GM21381 (cell line): ENCODE measurements at regions not wholly inside any gene's neighbourhood (a gene's known extent, or its start where the extent isn't known, plus 50 kb on each side); places are given as distances from the start of the nearest gene placed in this dataset.

ENCODE experiments used
- ATAC-seq: cut with Tn5 transposase; IDR thresholded peaks from one replicate; pipeline ENCODE4 v1.9.1; 2021; ENCODE audit warnings: mild to moderate bottlenecking, moderate library complexity; ENCODE audit not compliant: unreplicated experiment

DNA sequence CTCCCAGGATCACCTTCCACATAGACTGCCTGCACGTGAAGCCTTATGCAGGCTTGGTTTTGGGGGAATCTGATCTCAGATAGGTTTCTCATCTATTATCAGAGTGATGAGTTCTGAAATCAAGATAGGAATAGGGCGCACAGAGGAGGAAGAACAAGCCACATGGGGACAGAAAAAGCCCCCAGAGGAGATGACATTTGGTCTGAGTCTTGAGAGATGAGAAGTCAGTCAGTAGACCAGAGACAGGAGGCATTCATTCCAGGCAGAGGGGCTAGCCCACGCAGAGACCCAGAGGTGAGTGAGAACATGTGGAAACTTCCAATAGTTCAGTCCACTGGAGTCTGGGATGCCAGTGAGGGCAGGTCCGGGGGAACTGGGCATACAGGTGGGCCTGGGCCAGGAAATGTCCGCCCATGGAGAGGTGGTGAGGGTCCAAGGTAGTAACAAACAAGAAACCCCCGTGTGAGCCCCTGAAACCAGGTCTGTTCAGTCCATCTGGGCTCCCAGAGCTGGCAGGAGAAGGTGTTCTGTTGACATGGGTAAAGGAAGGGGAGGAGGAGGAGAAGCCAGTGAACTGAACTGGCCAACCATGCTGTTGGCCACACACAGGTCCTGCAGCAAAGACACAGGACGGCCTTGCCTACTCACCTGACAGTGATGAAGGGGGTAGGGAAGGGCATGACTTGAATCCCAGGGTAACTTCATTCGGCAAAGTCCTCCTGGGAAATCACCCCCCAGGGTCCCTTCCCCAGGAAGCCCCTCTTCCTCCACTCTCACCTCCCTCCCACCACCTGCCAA, 69.3 kb upstream of the SMNDC1 start:
- no peak for ATAC-seq

DNA sequence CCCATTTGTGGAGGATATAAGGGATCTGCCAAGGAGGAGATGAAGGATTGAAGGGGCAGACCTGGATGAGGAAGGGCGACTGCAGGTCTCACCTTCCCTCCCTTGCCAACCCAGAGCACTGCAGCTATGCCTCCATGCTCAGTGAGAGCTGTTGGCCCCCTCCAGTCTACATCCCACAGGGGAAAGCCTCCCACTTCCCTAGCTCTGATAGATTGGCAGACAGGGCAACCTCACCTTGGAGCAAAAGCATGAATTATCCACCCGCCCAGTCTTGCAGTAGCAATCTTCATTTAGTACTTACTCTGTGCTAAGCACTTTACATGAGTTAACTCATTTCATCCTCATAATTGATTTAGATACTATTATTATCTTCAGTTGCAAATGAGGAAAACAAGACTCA, 70.4 kb upstream of the SMNDC1 start:
- ATAC-seq, result no peak

DNA sequence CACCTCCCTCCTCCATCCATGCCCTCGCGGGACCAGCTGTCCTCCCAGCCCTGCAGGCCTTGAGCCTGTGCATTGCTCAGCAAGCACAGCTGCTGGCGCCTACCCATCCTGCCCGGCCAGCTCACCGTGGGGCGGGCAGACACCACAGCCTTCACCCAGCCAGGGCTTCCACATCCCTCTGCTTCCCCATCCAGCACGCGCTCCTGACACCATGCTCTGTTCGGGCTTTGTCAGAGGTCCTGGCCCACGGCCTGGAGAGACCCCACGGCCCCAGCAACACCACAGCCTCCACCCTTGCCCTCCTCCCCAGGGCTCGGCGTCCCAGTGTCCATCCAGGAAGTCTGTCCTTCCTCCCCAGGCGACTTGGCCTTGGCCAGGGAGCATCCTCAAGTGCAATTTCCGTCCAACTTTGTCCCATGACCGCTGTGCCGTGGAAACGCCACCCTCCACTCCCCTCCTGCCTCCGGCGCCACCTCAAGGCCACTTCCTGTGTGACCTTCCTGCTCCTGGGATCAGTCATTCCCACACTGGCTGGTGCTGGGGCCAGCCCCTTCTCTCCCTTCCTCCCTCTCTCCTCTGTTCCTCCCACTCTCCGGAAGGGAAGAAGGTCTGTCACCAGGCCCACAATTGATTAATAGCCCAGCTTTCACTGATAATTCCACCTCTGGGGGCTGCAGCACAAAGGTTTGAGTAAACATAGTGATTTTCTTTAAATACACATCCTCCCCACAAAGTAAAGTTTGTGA, 71.5 kb upstream of the SMNDC1 start:
- no peak for ATAC-seq

DNA sequence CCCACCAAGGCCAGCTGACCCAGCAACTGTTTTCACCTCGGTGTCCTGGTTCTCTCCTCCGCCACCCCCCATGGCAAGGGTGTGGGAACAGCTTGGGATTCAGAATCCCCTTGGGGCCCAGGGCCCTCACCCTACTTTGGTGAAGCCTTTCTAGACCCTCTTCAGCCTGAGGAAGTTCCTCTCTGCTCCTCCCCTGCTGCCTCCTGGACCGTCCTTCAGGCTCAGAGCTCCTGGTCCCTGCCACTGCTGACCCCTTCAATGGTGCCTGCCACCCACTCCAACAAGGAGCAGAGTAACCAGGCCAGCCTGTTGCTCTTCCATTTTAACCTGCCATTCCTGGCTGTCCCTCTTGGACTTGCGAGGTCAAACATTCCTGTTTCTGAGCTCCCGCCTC, 72.0 kb upstream of the SMNDC1 start:
- ATAC-seq, result no peak

DNA sequence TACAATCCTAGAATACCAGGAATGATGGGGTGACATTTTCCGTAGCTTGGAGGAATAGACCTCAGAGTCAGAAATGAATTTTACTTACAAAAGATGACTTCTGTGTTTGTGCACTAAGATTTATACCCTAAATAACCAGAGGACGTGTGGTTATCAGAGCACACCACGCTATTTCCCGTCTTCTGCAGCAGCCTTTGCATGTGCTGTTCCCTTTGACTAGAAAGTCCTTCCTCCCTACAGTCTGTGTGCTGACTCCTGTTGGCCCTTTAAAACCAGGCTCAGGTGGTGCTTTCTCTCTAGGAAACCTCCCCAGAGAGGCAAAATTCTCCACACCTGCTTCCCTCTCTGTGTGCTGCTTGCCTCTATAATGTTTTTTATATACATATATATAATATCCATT, 73.3 kb upstream of the SMNDC1 start:
- ATAC-seq, result no peak

DNA sequence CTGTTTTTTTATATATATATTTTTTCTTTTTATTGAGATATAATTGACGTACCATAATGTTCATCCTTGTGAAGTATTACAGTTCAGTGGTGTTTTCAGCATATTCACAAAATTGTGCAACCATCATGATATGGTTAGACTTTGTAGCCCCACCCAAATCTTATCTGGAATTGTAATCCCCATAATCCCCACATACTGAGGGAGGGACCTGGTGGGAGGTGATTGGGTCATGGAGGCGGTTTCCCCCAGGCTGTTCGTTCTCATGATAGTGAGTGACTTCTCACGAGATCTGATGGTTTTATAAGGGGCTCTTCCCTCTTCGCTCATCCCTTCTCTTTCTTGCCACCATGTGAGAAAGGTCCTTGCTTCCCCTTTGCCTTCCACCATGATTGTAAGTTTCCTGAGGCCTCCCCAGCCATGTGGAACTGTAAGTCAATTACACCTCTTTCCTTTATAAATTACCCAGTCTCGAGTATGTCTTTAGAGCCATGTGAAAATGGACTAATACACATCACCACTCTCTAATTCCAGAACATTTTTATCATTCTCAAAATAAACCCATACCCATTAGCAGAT, 73.9 kb upstream of the SMNDC1 start:
- ATAC-seq, result no peak

DNA sequence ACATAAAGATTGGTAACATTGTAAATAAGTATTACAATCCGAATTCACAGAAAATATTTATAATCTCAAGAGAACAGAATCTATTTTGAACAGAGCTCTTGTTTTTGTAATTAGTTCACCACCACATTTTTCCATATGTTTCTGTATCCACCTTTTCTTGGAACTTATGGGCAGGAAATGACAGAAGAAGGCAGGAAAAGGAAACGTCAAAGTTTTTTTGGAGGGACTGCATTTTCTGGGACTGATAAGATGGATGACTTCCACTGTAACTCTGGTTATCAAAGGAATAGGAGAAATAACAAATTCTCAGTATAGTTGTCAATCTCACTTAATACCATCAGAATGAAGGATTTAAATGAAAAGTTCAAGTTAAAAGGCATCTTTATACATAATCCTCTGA, 75.1 kb upstream of the SMNDC1 start:
- ATAC-seq, result no peak

DNA sequence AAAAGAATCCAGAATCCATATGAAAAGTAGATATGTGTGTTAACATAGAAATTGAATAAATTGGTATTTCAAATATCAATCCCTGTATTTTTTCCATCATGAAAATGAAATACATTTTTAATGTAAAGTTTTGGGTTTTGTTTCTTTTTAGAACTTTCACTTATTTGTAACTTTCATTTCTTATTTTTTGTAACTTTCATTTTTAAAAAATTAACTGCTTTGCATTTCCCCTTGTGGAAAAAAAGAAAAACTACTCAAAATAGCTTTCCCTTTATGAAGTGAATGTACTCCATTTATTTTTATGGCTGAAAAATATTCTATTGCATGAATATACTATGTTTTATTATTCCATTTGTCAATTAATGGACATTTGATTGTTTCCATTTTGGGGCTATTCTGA, 75.6 kb upstream of the SMNDC1 start:
- no peak for ATAC-seq

DNA sequence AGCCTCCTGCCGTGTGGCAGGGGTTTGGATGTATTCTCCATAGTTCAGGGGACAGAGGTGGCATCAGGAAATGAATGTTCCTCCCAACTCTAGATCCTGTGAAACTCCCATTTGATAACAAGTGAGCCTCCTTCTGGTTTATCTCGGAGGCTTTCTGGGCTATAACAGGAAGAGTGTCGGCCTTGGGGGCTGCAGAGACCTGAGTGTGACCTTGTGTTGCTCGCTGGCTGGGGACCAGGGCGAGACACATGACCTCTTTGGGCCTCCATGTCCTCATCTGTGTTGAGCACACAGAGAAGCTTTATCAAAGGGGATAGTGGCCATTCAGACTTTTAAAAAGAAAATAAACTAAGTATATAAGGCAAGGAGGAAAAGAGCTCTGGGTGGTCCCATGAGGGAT, 78.0 kb upstream of the SMNDC1 start:
- no peak for ATAC-seq

DNA sequence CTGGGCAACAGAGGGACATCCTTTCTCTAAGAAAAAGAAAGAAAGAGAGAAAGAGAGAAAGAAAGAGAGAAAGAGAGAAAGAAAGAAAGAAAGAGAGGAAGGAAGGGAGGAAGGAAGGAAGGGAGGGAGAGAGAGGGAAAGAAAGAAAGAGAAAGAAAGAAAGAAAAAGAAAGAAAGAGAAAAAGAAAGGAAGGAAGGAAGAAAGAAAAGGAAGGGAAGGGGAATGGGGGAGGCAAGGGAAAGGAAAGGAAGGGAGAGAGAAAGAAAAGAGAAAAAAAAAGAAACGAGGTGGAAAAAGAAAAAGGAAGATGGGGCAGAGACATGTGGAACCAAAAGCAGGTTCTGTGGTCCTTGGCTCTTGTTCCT, 82.9 kb upstream of the SMNDC1 start:
- no peak for ATAC-seq

DNA sequence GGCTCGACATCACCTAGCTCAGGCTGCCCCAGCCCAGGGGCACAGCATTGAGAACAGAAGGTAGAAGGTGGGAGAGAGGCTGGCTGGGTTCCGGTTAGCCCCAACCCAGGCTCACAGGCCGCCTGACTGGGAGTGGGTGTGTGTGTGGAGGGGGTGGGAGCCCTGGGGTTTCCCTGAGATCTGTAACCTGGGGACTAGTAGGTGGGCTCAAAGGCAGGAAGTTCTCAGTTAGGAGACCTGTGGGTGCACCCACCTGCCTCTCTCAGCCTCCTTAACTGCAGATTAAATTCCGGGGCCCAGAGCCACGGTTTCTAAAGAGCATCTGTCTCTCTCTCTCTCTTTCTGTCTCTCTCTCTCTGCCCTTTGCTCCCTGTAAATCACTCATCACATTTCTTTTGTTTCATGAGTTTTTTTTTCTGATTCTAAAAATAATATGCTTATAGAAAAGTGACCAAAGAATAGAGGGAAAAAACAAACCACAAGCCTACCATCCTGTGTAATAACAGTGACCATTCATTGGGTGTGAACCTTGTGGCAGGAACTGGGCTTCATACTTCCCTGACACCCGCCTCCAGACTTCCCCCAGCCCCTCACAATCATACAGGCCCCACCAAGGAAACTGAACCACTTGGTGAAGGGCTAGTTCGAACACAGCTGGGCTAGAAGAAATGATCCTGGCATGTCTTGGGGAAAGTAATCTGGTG, 83.4 kb upstream of the SMNDC1 start:
- ATAC-seq, result peak; percentile 80

DNA sequence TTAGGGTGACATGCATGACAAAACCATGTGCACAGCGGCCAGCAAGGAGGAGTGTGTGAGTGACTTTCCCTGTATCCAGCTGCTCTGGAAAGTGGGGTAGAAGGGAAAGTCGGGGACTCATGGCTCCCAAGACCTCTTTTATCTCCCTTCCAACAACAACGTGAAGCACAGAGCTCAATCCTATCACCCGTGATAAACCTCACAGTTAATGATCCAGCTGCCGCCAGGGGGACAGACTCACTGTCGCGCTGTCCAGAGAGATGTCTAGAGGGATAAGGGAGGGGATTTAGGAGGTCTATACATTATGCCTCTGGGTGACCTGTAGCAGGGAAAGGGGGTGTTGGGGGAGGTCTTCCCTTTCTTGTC, 84.0 kb upstream of the SMNDC1 start:
- no peak for ATAC-seq

DNA sequence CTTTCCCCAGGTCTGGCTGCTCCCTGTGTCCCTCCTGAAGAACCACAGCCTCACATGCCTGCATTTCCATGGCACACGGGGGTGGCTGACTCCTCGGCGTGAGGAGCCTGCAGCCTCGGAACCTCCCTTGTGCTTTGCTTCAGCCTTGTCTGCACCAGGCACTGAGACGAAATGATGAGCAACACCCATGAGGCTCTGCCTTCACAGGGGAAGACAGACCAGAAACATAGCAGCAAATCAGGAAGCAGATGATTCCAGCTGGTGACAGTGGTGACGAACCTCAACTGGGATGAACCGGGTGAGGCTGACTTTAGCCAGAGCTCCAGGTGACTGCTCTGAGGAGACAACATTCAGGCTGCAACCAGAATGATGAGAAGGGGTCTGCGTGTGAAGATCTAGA, 84.5 kb upstream of the SMNDC1 start:
- ATAC-seq, result no peak

DNA sequence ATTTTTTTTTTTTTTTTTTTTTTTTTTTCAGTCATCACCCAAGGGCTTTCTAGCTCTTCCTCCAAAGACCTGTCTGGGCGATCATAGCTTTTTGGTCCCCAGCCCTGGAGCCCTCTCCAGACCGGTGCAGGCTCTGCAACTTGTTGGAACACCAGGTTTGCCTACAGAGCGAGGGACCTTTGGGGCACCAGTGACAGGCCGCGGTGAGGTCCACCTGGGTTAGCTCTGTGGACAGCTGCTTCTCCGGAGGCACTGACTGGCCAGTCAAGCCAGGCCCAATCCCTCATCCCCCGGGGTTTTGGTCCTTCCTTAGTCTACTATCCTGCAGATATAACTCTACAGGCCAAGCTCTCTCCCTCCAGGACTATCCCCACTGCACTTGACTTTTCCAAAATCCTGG, 86.8 kb upstream of the SMNDC1 start:
- no peak for ATAC-seq

DNA sequence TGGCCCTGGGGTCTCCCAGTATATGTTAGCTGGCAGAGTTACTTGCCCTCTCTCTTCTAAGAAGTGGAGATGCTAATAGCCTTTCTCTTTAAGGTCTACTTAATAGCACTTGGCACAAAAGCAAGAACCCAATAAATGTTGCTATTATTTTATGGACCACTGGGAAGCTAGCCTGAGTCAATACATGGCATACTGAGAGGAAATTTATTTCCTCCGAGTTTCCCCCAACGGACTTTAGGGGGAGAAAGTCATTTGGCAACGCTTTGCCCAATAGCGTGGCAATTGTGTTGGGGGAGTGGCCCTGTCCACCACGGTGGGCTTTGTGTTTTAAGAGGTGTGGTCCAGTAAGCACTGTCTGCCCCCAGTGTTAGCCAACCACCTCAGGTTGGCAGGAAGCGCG, 87.4 kb upstream of the SMNDC1 start:
- no peak for ATAC-seq

DNA sequence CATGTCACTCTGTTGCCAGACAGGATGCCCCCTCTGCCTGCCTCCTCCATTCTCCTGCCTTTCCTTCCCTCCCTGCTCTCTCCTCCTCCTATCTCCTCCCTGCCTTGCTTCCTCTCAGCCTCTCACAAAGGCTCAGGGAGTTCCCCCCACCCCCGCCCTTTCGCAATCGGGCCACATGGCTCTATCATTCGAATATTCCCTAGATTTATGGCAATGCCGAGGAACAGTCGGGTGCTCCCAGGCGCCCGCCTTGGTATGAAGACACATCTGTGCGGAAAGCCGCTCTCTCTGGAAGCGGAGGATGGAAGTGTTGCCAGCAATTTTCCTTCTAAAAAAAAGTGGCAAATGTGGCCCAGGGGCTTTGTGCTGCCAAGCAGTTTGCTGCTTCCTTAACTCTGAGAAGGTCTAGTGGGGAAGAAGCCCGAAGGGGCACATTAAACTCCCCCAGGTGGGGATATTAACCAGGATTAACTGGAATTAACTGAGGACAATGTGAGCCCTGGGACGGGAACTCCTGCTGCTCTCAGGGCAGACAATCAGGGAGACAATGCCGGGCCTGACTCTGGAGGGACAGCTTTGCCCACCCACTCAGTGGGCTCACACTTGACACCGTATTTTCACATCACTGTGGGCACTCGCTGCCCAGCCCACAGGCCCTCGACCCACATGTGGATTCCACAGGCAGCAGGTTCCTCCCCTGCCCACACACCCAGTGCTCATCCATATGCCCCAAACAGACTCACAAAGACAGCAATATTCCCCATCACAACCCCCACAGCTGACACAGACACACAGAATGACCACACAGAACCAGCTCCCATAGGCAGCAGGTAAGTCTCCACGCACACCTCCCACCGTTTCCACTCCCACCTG, 88.4 kb upstream of the SMNDC1 start:
- no peak for ATAC-seq

DNA sequence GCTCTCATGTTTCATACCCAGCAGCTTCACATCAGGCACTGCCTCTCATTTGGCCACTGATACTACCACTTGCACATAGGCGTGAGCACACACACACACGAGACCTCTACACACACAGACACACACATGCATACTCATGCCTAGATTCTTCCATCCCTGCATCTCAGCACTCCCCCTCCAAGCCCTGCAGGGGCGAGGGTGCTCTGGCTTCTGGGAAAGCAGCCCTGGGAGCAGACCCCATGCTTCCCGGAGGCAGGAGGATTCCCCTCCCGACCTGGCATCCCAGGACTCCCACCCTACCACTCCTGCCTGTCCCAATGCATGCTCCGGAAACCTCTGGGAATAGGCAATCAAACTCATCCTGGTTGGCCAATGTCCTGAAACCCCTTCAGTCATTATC, 89.1 kb upstream of the SMNDC1 start:
- ATAC-seq, result no peak

DNA sequence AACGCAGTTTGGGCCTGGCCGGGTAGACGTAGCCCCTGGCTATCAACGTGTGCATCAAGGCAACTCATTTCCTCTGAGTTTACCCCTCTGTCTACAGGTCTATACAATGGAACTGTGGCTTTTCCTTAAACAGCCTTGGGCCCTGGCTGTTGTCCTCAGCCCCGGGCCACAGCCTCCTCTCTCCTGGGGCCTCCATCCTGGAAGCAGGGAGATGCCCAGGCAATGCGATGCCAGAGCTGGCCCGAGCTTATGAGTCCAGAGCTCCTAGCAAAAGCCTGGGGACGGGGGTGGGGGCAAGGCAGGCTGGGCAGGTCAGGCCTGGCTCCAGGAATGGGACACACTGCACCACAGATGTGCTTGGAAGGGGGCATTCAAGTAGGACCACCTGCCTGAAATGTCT, 89.6 kb upstream of the SMNDC1 start:
- no peak for ATAC-seq

DNA sequence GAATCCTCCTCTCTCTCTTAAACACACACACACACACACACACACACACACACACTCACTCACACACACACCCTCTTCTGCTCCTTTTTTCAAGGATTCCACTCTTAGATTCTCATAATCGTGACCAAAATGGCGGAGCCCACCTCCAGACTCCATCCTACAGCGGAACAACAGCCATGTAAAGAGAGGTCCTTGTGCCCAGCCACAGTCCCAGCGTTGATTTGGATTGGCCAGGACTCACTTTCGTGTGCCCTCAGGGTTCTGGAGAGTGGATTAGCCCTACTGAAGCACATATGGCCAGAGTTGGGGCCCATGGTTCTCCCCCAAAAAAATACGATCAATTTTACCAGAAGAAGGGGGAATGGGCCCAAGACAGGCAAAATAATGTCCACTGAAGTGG, 90.2 kb upstream of the SMNDC1 start:
- ATAC-seq, result no peak

DNA sequence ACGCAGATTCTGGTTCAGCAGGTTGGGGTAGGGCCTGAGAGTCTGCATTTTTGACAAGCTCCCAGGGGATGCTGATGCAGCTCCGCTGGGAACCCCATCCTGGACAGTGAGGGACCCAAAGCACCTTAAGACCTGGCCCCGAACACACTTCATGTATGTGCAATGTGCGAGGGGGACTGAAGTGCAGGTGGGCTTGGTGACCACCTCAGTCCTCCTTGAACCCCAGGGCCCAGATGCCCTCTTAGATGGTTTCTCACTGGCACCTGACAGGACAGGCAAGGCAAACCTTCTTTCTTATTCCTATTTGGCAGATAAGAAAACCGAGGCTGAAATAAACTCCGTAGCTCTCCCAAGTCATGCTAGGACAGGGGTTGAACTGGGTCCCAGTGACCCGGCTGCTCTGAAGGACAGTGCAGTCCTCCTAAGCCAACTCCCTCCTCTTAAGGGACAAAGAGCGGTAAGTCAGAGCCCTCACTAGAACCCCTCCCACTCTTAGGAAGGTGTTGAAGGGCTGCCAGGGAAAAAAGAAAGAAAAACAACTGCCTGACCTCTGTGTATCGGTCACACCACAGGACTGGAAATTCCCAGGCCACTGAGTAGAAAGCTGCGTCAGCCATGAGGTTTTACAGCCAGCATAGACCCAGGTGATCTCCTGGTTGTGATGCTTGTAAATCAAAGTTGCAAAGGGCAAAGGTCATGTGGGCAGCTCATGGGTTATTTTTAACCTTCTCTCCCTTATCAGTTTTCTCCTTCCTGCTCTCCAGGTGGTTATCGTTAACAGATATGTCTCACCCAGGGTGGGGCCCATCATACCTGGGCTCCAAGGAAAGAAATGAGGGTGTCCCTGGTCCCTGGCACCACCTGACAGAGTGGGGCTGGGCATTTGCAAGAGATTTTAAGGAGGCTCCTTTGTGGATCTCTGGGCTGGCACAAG, 90.9 kb upstream of the SMNDC1 start:
- peak; percentile 81 for ATAC-seq
